Fibroblast of skin of abdomen (primary cell): ENCODE measurements at regions not wholly inside any gene's neighbourhood (a gene's known extent, or its start where the extent isn't known, plus 50 kb on each side); places are given as distances from the start of the nearest gene placed in this dataset.

Experiments
- DNase-seq: peaks from one replicate; pipeline ENCODE4 v3.0.0-alpha.2; 2013

DNA sequence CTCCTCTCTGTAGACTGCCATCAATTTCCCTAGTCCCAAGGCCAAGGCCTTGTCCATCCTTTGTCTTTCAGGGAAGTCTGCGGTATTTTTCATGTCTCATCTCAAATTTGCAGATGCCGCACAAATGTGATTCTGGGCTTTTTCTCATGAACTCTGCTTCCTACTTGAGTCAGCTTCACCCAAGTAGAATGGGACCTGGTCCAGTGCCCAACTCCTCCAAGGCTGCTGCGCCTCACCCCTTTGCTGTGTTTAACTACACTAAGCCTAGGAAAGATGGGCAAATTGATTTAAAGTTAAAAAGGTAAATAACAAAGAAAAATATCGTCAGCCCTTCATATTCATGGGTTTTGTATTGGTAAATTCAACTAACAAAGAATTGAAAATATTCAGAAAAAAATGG lies 1092.6 kb upstream of the AUTS2 start:
- no peak for DNase-seq

DNA sequence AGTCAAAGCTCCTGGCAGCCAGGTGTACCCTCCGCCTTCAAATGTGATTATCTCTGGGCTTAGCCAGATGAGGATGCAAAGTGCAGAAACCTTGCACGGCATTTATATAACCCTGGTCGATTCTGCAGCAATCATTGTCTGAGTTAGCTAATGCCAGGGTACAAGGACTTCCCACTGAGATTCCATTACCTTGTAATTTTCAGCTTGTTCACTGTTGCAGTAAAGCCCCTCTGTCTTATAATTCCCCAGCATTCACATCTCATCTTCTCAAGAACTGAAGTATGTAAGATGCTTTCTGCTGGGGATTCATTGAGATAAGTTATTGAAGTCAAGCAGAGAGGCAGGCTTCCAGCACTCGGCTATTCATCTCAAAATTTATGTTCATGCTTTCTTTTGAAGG lies 1090.6 kb upstream of the AUTS2 start:
- DNase-seq, result no peak

DNA sequence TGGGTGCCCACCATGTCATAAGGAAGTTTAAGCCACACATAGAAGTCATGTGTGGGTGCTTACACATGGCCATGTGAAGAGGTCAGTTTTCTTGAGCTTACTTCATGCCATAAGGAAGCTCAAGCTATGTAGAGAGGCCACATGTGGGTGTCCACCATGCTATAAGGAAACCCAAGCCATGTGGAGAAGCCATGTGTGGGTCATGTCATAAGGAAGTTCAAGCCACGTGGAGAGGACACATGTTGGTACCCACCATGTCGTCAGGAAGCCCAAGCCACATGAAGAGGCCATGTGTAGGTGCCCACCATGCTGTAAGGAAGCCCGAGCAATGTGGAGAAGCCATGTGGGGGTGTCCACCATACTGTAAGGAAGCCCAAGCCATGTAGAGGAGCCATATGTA lies 1089.2 kb upstream of the AUTS2 start:
- DNase-seq, result no peak

DNA sequence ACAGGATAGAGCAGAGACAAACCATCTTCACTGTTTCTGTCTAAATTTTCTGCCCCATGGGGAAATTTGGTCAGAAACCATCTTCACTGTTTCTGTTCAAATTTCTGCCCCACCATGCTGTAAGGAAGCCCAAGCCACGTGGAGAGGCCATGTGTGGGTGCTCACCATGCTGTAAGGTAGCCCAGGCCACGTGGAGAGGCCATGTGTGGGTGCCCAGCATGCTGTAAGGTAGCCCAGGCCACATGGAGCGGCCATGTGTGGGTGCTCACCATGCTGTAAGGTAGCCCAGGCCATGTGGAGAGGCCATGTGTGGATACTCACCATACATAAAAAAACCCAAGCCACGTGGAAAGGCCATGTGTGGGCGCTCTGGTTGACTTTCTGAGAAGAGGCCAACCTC lies 1088.7 kb upstream of the AUTS2 start:
- DNase-seq, result no peak

DNA sequence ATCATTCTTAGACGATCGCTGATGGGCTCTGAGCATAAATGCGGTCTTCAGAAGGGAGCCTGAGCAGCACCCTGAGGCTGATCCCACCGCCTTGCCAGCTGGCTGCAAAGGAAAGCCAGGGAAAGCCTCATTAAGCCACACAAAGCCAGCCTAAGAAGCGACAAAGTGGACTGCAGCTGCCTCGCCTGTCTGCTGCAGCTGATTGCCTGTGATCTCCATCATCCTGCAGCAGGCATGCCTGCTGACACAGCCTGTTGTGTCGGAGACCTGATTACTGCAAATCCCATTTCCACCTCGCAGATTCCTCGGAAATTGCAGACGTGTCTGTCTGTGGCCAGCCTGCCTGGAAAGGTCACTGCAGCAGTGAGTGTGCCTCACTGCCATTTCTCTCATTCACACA lies 1087.0 kb upstream of the AUTS2 start:
- peak; percentile 13 for DNase-seq

DNA sequence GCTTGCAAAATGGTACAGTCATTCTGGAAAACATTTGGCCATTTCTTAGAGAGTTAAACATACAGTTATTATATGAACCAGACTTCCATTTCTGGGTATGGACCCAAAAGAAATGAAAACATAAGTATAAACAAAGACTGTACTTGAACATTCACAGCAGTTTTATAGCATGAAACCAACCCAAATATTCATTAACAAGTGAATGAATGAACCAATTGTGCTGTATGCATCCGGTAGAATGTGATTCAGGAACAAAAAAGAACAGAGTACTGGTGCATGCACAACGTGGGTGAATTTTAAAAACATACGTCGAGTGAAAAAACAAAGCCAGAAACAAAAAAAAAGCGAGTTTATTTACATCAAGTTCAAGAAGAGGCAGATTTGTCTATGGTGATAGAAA lies 1085.8 kb upstream of the AUTS2 start:
- DNase-seq, result no peak

DNA sequence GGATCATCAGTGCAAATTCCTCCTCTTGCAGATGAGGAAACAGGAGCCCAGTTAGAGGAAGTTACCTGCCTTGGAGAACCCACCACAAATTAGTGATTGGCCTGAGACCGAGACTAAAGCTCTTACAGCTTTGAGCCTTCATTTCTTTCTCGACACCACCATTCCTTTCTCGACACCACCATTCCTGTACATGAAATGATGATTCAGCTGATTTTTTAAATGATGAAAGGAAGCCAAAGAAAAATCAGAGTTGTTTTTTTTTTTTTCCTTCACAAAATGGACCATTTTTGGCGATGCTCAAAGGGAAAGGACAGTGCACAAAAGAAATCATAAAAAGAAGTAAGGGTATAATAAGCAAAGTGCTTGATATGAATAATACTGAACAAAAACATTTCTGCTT lies 1080.2 kb upstream of the AUTS2 start:
- DNase-seq, result no peak

DNA sequence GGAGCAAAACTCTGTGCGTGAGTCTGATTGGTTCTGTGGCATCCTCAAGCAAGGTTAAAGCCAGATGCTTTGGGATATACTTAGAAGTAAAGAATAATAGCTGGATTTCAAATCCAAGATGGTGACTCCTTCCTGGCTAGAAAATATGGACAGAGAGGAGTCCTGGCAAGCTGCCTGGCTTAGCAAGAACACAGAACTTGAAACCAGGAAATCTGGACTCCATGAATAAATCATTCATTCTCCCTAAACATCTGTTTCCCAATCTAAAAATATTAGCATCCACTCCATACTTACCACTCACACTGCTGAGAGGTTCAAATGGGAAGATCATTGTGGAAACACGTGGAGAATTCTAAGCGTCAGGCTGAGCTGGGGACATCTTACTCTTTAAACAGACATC lies 1074.1 kb upstream of the AUTS2 start:
- peak; percentile 57 for DNase-seq

DNA sequence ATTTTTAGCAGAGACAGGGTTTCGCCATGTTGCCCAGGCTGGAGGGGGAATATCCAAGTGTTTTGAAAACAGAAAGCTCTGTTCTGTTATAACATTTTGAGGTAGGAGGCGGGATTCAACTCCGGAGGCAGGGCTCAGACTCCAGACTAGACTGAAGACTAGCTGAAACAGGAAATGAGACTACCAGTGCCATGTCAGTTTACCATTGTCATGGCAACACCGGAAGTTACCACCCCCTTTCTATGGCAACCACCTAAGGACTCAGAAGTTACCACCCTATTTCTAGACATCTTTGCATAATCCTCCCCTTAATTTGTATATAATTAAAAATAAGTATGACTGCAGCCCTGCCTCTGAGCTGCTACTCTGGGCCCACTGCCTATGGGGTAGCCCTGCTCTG lies 1069.1 kb upstream of the AUTS2 start:
- no peak for DNase-seq

DNA sequence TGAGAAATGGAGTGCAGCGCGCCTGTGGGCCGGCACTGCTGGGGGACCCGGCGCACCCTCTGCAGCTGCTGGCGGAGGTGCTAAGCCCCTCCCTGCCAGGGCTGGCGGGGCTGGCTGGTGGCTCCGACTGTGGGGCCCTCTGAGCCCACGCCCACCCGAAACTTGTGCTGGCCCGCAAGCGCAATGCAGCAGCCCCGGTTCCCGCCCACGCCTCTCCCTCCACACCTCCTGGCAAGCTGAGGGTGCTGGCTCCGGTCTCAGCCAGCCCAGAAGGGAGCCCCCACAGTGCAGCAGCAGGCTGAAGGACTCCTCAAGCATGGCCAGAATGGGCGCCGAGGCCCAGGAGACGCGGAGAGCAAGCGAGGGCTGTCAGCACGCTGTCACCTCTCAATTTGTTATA lies 1063.0 kb upstream of the AUTS2 start:
- DNase-seq, result no peak

DNA sequence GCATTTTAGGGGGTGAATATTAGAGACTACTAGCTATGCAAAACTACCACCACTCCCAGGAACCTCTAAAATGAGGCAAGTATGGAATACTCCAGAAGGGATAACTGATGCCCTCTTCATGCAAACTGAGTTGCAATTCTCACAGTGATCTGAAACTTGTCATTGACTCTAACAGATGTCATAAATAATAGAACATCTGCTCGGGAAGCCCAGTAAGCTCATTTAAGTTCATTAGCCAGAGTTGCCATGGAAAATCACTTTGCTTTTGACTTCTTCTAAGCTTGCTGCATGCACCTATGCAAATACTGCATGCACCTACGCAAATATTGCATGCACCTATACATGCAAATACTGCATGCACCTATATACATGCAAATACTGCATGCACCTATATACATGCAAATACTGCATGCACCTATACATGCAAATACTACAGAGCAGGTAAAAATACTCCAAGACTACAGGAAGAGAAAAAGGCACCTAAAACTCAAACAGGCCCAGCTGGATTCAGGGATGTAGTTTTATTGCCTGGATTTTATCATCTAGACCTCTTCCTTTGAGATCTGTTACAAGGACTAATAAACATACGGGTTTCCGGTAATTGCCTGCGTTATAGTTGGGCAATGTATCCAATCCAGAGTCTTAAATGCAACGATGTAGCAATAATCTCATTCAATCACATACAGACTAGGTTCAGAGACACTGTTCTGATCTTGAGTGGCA lies 1061.1 kb upstream of the AUTS2 start:
- DNase-seq, result no peak

DNA sequence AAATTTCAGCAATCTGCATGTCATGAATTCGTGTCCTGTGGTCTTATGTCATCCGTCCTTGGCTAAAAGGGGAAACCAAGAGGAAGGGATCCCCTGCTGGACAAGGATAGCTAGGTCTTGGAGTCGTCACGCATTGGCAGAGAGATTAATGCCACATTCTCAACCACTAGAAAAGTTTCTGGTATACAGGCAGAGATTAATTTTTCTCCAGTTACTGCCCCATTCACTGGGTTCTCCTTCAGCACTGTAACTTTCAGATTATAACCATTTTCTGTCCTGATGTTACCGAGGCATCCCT lies 1060.6 kb upstream of the AUTS2 start:
- no peak for DNase-seq

DNA sequence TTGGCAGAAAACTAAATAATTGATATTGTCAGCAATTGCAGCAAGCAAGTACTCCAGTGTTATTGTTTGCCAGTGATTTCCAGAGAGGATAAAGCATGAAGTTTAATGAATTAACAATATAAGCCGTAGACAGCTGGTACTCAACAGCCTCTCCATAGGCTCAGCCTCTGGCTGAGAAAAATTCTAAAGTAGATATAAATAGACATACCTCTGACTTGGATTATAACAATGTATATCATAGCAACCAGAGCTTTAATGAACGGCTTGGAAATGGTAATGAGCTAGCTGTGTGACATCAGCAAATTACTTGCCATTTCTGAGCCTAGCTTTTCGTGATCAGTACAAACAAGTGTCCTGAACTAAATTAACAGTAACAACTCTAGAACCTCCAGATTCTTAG lies 1055.4 kb upstream of the AUTS2 start:
- DNase-seq, result peak; percentile 8

DNA sequence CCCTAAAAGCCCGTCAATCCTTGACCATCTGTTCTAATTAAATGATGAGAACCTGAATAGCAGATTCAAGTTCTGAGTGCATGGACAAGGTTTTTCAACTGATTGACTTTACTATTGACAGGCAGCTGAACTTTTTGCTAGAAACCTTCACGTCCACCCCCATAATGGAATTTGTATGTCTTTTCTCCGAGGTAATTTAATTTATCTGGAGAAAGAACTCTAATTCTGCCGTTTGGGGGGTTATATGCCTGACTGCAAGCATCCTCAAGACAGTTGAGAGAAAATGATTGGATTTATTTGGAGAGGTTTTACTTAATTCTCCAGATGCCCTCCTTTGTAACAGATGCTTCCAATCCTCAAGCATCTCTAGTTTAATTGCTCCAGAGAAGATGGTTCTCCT lies 1053.4 kb upstream of the AUTS2 start:
- DNase-seq, result no peak

DNA sequence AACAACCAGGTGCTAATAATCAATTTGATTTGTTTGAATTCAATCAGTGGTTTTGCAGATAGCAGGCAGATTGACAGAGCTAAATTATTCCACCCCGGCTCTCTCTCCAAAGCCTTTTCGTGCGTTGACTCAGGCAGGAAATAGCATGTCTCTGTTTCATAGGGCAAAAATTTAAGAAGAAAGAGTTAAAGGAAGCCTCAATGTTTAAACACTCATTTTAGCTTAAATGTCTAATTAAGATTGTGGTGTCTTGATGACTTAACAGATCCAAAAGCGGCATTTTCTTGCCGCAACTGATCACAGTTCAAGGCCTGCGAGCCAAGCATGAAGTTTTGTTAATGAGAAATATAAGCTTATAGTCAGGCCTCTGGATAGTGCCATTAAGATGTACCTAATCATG lies 1051.1 kb upstream of the AUTS2 start:
- DNase-seq, result peak; percentile 83

DNA sequence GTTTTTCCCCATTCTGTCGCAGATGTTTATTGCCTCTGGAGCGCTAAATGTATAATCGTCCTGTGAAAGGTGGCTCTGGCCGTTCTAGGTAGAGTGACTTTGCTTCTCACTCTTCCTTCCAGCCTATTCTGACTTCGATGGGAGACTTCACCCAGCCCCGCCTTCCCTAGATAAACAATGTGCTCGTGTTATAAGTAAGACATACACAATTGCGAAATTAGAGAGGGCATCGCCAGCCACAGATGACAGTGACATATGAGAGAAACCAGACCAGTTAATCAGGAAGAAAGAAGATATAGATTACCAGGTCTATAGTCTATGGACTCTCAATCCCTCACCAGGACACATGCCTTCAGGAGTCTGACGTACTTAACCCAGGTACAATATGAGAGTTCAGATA lies 1050.5 kb upstream of the AUTS2 start:
- no peak for DNase-seq

DNA sequence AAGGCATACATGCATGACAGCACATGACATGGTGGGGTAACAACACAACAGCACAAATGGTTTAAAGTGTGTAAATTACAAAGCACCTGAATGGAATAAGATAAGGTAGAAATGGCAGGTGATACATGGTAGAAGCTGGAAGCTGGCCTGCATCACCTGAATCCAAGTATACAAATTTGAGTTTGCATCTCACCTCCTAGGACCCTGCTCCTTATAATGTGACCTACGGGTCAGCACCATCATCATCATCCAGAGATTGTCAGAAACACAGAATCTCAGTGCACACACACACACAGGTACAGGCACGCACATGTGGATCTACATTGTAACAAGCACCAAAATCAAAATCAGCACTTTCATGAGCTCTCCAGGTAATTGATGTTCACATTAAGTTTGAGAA lies 1048.2 kb upstream of the AUTS2 start:
- no peak for DNase-seq

DNA sequence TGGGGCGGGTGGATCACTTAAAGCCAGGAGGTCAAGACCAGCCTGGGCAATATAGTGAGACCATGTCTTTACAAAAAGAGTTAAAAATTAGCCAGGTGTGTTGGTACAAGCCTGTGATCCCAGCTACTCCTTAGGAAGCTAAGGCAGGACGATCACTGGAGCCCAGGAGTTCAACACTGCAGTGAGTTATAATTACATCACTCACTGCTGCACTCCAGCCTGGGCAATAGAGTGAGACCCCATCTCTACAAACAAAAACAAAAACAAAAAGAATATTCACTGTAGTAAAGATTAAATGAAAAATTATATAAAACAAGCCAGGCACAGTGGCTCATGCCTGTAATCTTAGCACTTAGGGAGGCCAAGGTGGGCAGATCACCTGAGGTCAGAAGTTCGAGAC lies 1047.6 kb upstream of the AUTS2 start:
- no peak for DNase-seq

DNA sequence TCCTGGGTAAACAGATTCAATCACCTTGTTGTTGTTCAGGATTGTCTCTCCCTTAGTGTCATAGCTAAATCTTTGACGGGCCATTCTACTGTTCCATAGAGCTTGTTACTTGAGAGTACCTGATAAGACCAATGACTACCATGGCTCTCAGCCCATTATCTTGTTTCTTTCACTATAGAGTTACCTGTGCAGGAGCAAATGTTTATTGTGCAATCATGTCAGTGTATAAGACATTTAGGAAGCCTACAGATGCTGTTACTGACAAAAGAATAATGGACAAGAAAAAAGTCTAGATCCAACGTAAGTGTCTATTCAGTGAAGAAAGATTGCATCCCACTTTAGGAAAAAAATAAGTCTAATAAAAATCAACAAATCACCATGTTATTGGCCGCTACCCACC lies 1041.7 kb upstream of the AUTS2 start:
- DNase-seq, result no peak

DNA sequence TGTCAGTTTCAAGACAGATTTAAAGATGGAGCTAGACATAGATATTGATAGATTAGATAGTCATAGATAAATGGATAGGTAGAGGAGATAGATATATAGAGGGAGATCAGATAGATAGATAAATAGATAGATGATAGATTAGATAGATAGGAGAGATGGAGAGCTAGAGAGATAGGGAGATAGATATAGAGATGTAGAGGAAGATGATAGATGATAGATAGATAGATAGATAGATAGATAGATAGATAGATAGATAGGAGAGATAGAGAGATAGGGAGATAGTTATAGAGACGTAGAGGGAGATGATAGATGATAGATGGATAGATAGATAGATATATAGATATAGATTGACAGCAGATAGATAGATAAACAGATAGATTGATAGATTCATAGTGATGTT lies 1038.8 kb upstream of the AUTS2 start:
- no peak for DNase-seq

DNA sequence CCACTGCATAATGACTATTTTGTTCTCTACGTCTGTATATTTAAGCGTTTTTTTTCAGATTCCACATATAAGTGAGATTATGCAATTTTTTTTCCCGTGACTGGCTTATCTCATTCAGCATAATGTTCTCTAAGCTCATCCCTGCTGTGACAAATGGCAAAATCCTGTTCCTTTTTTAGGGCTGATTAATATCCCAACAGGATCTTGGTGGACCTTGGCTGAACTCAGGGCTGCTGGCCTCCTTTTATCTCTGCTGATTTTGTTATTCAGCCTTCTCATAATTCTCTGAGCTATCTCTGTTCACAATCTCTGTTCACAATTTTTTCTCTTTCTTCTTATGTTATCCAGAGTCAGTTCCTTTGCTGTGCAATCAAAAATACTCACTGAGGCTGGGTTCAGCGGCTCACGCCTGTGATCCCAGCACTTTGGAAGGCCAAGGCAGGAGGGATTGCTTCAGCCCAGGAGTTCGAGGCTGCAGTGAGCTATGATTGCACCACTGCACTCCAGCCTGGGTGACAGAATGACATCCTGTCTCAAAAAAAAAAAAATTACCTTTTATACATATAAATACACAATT lies 1035.9 kb upstream of the AUTS2 start:
- DNase-seq, result no peak

DNA sequence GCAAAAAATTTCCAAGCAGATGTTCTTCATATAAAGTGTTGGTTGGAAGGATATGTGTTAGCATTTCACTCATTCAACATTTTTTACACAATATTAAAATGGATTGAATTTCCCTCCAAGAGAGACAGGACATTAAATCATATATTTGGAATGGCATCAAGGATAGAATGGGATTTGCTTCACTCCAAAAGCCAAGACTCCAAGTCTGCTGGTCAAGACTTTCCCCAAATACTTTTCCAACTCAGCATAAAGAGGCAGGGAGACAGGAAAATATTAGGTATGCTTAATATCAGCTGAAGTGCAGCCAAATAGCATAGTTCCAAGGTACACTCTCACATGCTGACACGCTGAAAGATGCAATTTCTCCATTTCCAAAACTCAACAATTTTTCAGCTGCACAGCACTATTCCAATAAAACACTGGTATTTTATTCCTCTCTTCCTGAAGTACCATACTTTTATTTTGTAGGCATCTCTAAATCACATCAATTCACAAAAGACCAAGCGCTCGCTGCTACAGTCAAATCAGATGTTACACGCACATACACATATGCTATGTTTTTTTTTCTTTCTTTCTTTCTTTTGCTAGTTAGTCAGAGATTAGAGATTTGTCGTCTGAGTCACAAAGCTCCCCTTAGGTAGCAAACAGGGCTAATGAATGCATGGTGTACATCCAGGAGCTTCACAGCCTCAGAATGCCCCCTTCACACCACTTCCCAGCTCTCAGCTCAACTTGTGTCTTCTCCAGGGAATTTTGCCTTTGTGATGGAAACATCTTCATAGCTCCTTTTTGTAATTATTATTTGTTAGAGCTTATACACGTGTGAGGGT lies 1033.8 kb upstream of the AUTS2 start:
- DNase-seq, result peak; percentile 53

DNA sequence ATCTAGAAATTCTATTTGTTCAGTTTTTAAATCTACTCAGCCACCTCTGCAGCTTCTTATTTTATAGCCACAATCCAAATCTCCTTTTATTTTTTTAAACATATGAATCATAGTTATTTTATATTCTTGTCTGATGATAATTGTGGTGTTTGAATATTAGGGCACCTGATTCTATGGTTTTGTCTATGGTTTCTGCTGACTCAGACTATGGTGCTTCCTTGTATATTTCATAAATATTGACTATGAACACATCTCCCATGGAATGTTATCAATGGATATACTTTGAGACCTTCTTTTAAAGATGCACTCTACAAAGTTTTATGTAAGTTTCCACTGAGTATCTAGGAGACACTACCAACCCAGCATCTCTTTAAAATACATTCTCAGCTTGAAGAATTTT lies 1027.0 kb upstream of the AUTS2 start:
- DNase-seq, result no peak

DNA sequence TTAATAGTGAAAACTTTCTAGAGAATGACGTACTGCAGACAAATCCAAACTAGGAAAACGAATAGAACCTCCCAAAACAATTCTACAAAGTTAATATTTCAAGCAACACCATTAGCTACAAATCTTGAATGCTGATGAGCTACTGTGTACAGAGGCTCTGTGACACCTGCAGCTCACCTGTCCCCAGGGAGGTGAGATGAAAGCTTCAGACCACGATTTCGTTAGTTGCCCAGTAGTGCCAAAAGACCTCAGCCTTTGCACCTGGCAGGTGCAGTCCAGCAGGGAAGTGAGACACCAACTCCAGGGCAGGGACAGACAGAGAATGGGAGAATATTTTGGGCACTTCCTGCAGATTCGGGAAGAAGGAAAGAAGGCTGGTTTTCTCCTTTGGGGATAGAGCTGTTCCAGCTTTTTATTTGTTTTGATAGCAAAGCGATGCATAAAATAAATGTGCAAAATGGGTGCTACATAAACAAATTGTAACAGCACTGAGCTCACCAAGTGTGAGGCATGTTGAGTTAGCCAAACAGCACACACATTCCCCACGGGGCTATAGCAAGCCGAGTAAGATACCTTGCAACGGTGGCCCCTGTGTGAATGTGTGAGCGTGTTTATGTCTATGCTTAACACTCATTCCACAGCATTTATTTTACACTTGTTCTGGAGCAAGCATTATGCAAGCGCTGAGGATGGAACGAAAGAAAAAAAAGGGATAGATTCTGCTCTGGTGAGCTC lies 1024.8 kb upstream of the AUTS2 start:
- DNase-seq, result no peak
